HT1080 (cell line): ENCODE measurements at regions not wholly inside any gene's neighbourhood (a gene's known extent, or its start where the extent isn't known, plus 50 kb on each side); places are given as distances from the start of the nearest gene placed in this dataset.

ENCODE experiments used
- DNase-seq: peaks from one replicate; pipeline ENCODE4 v3.0.0-alpha.2; 2015; ENCODE audit warnings: low read depth

- no peak for DNase-seq
Measured at GRCh38 chr3:117068301-117068700, 358.7 kb downstream of the TUSC7 start.

GRCh38 chr3:117074826-117075225 lies 365.2 kb downstream of the TUSC7 start:
- DNase-seq, result no peak

GRCh38 chr3:117079997-117080396 lies 370.4 kb downstream of the TUSC7 start:
- DNase-seq, result no peak

- no peak for DNase-seq
Measured at GRCh38 chr3:117080872-117081271, 371.3 kb downstream of the TUSC7 start.

- no peak for DNase-seq
Measured at GRCh38 chr3:117084277-117084676, 374.7 kb downstream of the TUSC7 start.

- DNase-seq, result no peak
Measured at GRCh38 chr3:117084739-117085270, 375.2 kb downstream of the TUSC7 start.

GRCh38 chr3:117091676-117092075 lies 382.1 kb downstream of the TUSC7 start:
- DNase-seq, result no peak

GRCh38 chr3:117096549-117096948 lies 387.0 kb downstream of the TUSC7 start:
- no peak for DNase-seq

GRCh38 chr3:117097351-117097750 lies 387.8 kb downstream of the TUSC7 start:
- no peak for DNase-seq

- DNase-seq, result no peak
Measured at GRCh38 chr3:117101697-117102096, 392.1 kb downstream of the TUSC7 start.

GRCh38 chr3:117102426-117102825 lies 392.8 kb downstream of the TUSC7 start:
- DNase-seq, result no peak

- peak; percentile 0 for DNase-seq
Measured at GRCh38 chr3:117103675-117104074, 394.1 kb downstream of the TUSC7 start.

GRCh38 chr3:117104381-117104780 lies 394.8 kb downstream of the TUSC7 start:
- DNase-seq, result no peak

- no peak for DNase-seq
Measured at GRCh38 chr3:117104792-117105191, 395.2 kb downstream of the TUSC7 start.

GRCh38 chr3:117105686-117106085 lies 396.1 kb downstream of the TUSC7 start:
- no peak for DNase-seq

GRCh38 chr3:117106396-117106795 lies 396.8 kb downstream of the TUSC7 start:
- DNase-seq, result no peak

GRCh38 chr3:117107946-117108345 lies 398.4 kb downstream of the TUSC7 start:
- DNase-seq, result no peak

- DNase-seq, result no peak
Measured at GRCh38 chr3:117109178-117109577, 399.6 kb downstream of the TUSC7 start.

- no peak for DNase-seq
Measured at GRCh38 chr3:117114517-117115265, 405.1 kb downstream of the TUSC7 start.

GRCh38 chr3:117117188-117117936 lies 407.8 kb downstream of the TUSC7 start:
- DNase-seq, result no peak

GRCh38 chr3:117118604-117119003 lies 409.0 kb downstream of the TUSC7 start:
- no peak for DNase-seq

GRCh38 chr3:117120014-117120413 lies 410.4 kb downstream of the TUSC7 start:
- DNase-seq, result no peak

- DNase-seq, result no peak
Measured at GRCh38 chr3:117122609-117123008, 413.0 kb downstream of the TUSC7 start.
